K562 (cell line): ENCODE measurements at regions not wholly inside any gene's neighbourhood (a gene's known extent, or its start where the extent isn't known, plus 50 kb on each side); places are given as distances from the start of the nearest gene placed in this dataset.

Experiments used
- BHLHE40 ChIP-seq: IDR thresholded peaks from 2 replicates; pipeline ENCODE4 v1.6.1; 2011; ENCODE audit warnings: low read length, improper control_type of control experiment
- BMI1 ChIP-seq: fragments of 150-350 bp; IDR thresholded peaks from 2 replicates; pipeline ENCODE4 v1.6.1; 2014; ENCODE audit warnings: low read length
- MYBL2 ChIP-seq, 2 experiments: fragments of 450-650 bp in 1 of 2; sonication (generic) in 1 of 2; formaldehyde crosslinking in 1 of 2; IDR thresholded peaks; 2 replicates each; pipeline versions ENCODE4 v1.6.1 to v1.8.1; 2017 to 2022; ENCODE audit warnings: borderline replicate concordance in 1 of 2, inconsistent platforms in 1 of 2, low read depth in 1 of 2, mild to moderate bottlenecking in 1 of 2, missing genetic modification reagents in 1 of 2, moderate library complexity in 1 of 2
- RAD21 ChIP-seq, 2 experiments: fragments of 250-450 bp in 1 of 2; fragments of 450-650 bp in 1 of 2; sonication (Bioruptor Pico) in 1 of 2; formaldehyde crosslinking in 1 of 2; IDR thresholded peaks in 1 of 2; conservative IDR thresholded peaks in 1 of 2; 2 replicates each; pipeline versions ENCODE4 v1.4.0 to v1.8.0; 2020 to 2022; ENCODE audit warnings: mild to moderate bottlenecking in 2 of 2, moderate library complexity in 1 of 2
- RNF219 ChIP-seq: fragments of 250-450 bp; sonication (Bioruptor Pico); IDR thresholded peaks from 2 replicates; pipeline ENCODE4 v1.5.0; 2022; ENCODE audit warnings: mild to moderate bottlenecking
- THRAP3 ChIP-seq: fragments of 450-650 bp; IDR thresholded peaks from 2 replicates; pipeline ENCODE4 v1.6.1; 2016; ENCODE audit warnings: mild to moderate bottlenecking, inconsistent platforms, borderline replicate concordance
- ZBTB2 ChIP-seq: fragments of 450-650 bp; IDR thresholded peaks from 2 replicates; pipeline ENCODE4 v1.6.1; 2016; ENCODE audit warnings: antibody characterized with exemption
- ZNF79 ChIP-seq: fragments of 250-450 bp; sonication (Bioruptor Pico); IDR thresholded peaks from 2 replicates; pipeline ENCODE4 v1.4.0; 2020; ENCODE audit warnings: low read depth, mild to moderate bottlenecking, moderate library complexity

DNA sequence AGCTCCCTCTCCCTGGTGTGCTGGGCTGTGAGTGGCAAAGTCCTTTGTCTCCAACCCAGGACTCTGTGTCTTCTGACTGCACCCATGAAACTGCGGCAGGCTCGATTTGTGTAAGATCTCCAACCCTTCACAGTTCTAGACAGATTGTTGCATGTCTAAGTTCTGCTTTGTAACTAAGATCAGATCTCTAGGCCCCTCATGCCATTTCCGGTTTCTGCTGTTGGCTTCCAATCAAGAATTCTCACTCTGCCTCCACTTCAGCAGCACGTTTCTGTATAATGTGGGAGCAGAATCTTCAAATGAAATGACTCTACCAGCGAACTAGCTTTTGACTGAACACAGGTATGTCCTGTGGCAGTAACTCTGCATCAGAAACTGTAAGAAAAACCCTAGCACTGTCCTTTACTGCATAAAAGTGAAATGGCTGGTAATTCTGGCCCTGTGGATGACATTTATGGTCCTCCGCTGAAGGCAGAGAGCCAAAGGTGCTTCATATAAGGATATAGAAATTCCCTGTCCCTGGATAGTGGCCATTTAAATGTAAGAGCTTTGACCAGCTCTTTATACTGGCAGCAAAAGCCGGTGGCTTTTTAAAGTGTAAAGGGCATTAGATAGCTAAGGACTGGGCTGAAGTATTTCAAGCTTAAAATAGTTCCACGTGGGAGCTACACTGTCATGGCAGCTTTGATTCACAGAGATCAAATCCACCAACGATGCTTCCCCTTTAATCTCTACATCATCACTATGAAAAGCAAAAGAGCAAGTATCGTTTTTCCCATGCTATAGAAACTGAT lies 319.0 kb upstream of the CDH6 start (continued):
- no peak for TF ChIP-seq RNF219
- TF ChIP-seq MYBL2 (IDR thresholded peaks at IDR 0.05; ENCODE audit: low read depth) = no peak
- no peak for TF ChIP-seq MYBL2 (CRISPR knock-in tag; IDR thresholded peaks at IDR 0.05; ENCODE audit: borderline replicate concordance)
- TF ChIP-seq RAD21 (CRISPR knock-in tag; conservative IDR thresholded peaks at IDR 0.05 in 1 of 2, IDR thresholded peaks at IDR 0.05 in 1 of 2) = no peak
- no peak for TF ChIP-seq BMI1
- TF ChIP-seq THRAP3 = no peak
- no peak for TF ChIP-seq ZBTB2
- no peak for TF ChIP-seq BHLHE40
- no peak for TF ChIP-seq ZNF79
